Osteocyte (in vitro differentiated cells): ENCODE measurements at regions not wholly inside any gene's neighbourhood (a gene's known extent, or its start where the extent isn't known, plus 50 kb on each side); places are given as distances from the start of the nearest gene placed in this dataset.
A peak's percentile ranks its signal among the peaks of the same experiment; 100 is the strongest.

Source experiments
- DNase-seq: peaks from one replicate; pipeline ENCODE4 v3.0.0; 2021; ENCODE audit warnings: mixed read lengths; ENCODE audit not compliant: unreplicated experiment; ENCODE audit errors: extremely low spot score
- H3K27ac Mint-ChIP-seq: one replicate; pipeline ENCODE4 v1.8.0; 2021; ENCODE audit warnings: mild to moderate bottlenecking, mixed read lengths; ENCODE audit not compliant: unreplicated experiment
- H3K27me3 Mint-ChIP-seq: one replicate; pipeline ENCODE4 v1.8.0; 2021; ENCODE audit warnings: mixed read lengths; ENCODE audit not compliant: unreplicated experiment
- H3K36me3 Mint-ChIP-seq: one replicate; pipeline ENCODE4 v1.8.0; 2021; ENCODE audit warnings: mixed read lengths; ENCODE audit not compliant: unreplicated experiment
- H3K4me1 Mint-ChIP-seq: one replicate; pipeline ENCODE4 v1.8.0; 2021; ENCODE audit warnings: mixed read lengths; ENCODE audit not compliant: unreplicated experiment
- H3K4me3 Mint-ChIP-seq: one replicate; pipeline ENCODE4 v1.8.0; 2021; ENCODE audit warnings: mild to moderate bottlenecking, moderate library complexity, mixed read lengths; ENCODE audit not compliant: unreplicated experiment
- H3K9me3 Mint-ChIP-seq: one replicate; pipeline ENCODE4 v1.8.0; 2021; ENCODE audit warnings: mixed read lengths; ENCODE audit not compliant: unreplicated experiment
- CTCF ChIP-seq: fragments of 200-600 bp; sonication (generic); IDR thresholded peaks from 2 replicates; pipeline ENCODE4 v1.5.0; 2021; ENCODE audit warnings: antibody characterized with exemption, mild to moderate bottlenecking, moderate library complexity

GRCh38 chr7:113784956-113785355 is 133.9 kb downstream of the PPP1R3A start:
- Mint-ChIP-seq H3K4me1 (peaks cover 25% of the 10 kb centered on the region), H3K4me3 (no peak overlapping the region), H3K36me3 (no peaks in the 10 kb centered on the region), H3K9me3 (no peaks in the 10 kb centered on the region), H3K27ac (no peak overlapping the region), H3K27me3 (no peaks in the 10 kb centered on the region)
- DNase-seq: no peak
- TF ChIP-seq CTCF: no peak

GRCh38 chr7:113784316-113784715 is 134.5 kb downstream of the PPP1R3A start:
- H3K4me1 Mint-ChIP-seq: peaks cover 22% of the 10 kb centered on the region
- no peaks in the 10 kb centered on the region for H3K27me3 Mint-ChIP-seq
- H3K4me3 Mint-ChIP-seq: no peak overlapping the region
- no peak overlapping the region for H3K27ac Mint-ChIP-seq
- H3K9me3 Mint-ChIP-seq: no peaks in the 10 kb centered on the region
- no peak for DNase-seq
- no peak for TF ChIP-seq CTCF
- H3K36me3 Mint-ChIP-seq: no peaks in the 10 kb centered on the region

- no peak for TF ChIP-seq CTCF
- no peak overlapping the region for H3K27ac Mint-ChIP-seq
- no peaks in the 10 kb centered on the region for H3K27me3 Mint-ChIP-seq
- H3K4me3 Mint-ChIP-seq: no peak overlapping the region
- no peak for DNase-seq
- H3K36me3 Mint-ChIP-seq: no peaks in the 10 kb centered on the region
- peaks cover 13% of the 10 kb centered on the region for H3K4me1 Mint-ChIP-seq
- H3K9me3 Mint-ChIP-seq: no peaks in the 10 kb centered on the region
These were observed 135.4 kb downstream of the PPP1R3A start for GRCh38 chr7:113783403-113783802.

- Mint-ChIP-seq H3K36me3 (no peaks in the 10 kb centered on the region), H3K27ac (no peak overlapping the region), H3K4me1 (peaks cover 12% of the 10 kb centered on the region), H3K4me3 (no peak overlapping the region), H3K9me3 (no peaks in the 10 kb centered on the region), H3K27me3 (no peaks in the 10 kb centered on the region)
- no peak for DNase-seq
- no peak for TF ChIP-seq CTCF
These were observed 143.0 kb downstream of the PPP1R3A start for GRCh38 chr7:113775804-113776203.

GRCh38 chr7:113775401-113775800 is 143.4 kb downstream of the PPP1R3A start:
- H3K4me3 Mint-ChIP-seq: no peak overlapping the region
- no peaks in the 10 kb centered on the region for H3K27me3 Mint-ChIP-seq
- DNase-seq: no peak
- H3K4me1 Mint-ChIP-seq: peaks cover 12% of the 10 kb centered on the region
- no peak for TF ChIP-seq CTCF
- no peaks in the 10 kb centered on the region for H3K36me3 Mint-ChIP-seq
- peaks cover 2% of the 10 kb centered on the region for H3K9me3 Mint-ChIP-seq
- H3K27ac Mint-ChIP-seq: peak overlapping the region; percentile 56
